ENCODE measurements at regions not wholly inside any gene's neighbourhood (a gene's known extent, or its start where the extent isn't known, plus 50 kb on each side); places are given as distances from the start of the nearest gene placed in this dataset.

- no peak for FAIRE-seq
Measured at GRCh38 chr18:22868831-22869230, 64.3 kb upstream of the RBBP8 start.

GRCh38 chr18:22871809-22872525, 61.2 kb upstream of the RBBP8 start:
- no peak for FAIRE-seq

- peak; percentile 73 for FAIRE-seq
Measured at GRCh38 chr18:22872900-22873537, 60.1 kb upstream of the RBBP8 start.

GRCh38 chr18:22879293-22879692, 53.8 kb upstream of the RBBP8 start:
- FAIRE-seq: no peak

GRCh38 chr18:22882084-22882483, 51.0 kb upstream of the RBBP8 start:
- no peak for FAIRE-seq

- no peak for FAIRE-seq
Measured at GRCh38 chr18:22883179-22883578, 49.9 kb upstream of the RBBP8 start.

All from endometrium (tissue), 2 donors.